Lung (tissue), 11 donors: ENCODE measurements at regions not wholly inside any gene's neighbourhood (a gene's known extent, or its start where the extent isn't known, plus 50 kb on each side); places are given as distances from the start of the nearest gene placed in this dataset.

ENCODE experiments used
- ATAC-seq: fragments of 200-7000 bp; cut with Tn5 transposase; one replicate; pipeline ENCODE4 v1.9.1; 2020; ENCODE audit warnings: moderate number of reproducible peaks; ENCODE audit not compliant: insufficient read depth, low FRiP score
- DNase-seq, 3 donors: peaks; one replicate each; pipeline ENCODE4 v3.0.0-alpha.2; 2013 to 2017
- H3K27ac ChIP-seq, 2 donors: one replicate each; pipeline ENCODE4 v1.5.1; 2013; ENCODE audit warnings: mild to moderate bottlenecking in 2 of 2, moderate library complexity in 2 of 2, control low read depth in 1 of 2, inconsistent platforms in 1 of 2, low read depth in 1 of 2, low read length in 1 of 2
- H3K27me3 ChIP-seq, 3 donors: one replicate each; pipeline ENCODE4 v1.5.1; 2013; ENCODE audit warnings: low read length in 2 of 3; ENCODE audit not compliant: control insufficient read depth in 3 of 3, insufficient read depth in 3 of 3
- H3K36me3 ChIP-seq, 4 donors: one replicate each; pipeline ENCODE4 v1.5.1; 2013; ENCODE audit warnings: low read length in 4 of 4, mild to moderate bottlenecking in 1 of 4, moderate library complexity in 1 of 4; ENCODE audit not compliant: control insufficient read depth in 4 of 4, insufficient read depth in 4 of 4
- H3K4me1 ChIP-seq, 5 donors: one replicate each; pipeline ENCODE4 v1.5.1; 2013; ENCODE audit warnings: low read length in 5 of 5, mild to moderate bottlenecking in 2 of 5, moderate library complexity in 1 of 5; ENCODE audit not compliant: control insufficient read depth in 5 of 5, insufficient read depth in 5 of 5
- H3K4me3 ChIP-seq: one replicate; pipeline ENCODE4 v1.5.1; 2013; ENCODE audit warnings: mild to moderate bottlenecking, control low read depth, moderate library complexity
- H3K9ac ChIP-seq, 2 donors: one replicate each; pipeline ENCODE4 v1.5.1; 2013; ENCODE audit warnings: low read length in 2 of 2, control low read depth in 1 of 2; ENCODE audit not compliant: insufficient read depth in 1 of 2
- H3K9me3 ChIP-seq, 4 donors: one replicate each; pipeline ENCODE4 v1.5.1; 2013; ENCODE audit warnings: low read length in 3 of 4, mild to moderate bottlenecking in 1 of 4, moderate library complexity in 1 of 4; ENCODE audit not compliant: control insufficient read depth in 4 of 4, insufficient read depth in 3 of 4
- CTCF ChIP-seq: IDR thresholded peaks from 2 replicates; pipeline ENCODE4 v1.5.1; 2012; ENCODE audit warnings: mild to moderate bottlenecking; ENCODE audit errors: control extremely low read depth, extremely low read depth
- WGBS, 2 donors: extraction: QIAGEN DNeasy Blood & Tissue Kit; methylation state at CpG; one replicate each; pipeline ENCODE4 v1.1.7; 2013; 5-methylcytosine and 5-hydroxymethylcytosine counted together
- donor health status: control.
- donor health status: control.
- donor health status: Bipolar disorder and iron deficiency.
- donor health status: healthy.
- donor health status: DM: yes; HTN: yes; CAD: no.

GRCh38 chr3:81952141-81952540 lies 190.7 kb upstream of the GBE1 start:
- 84 to 93% methylated on average over 3 of the region's 3 CpGs for WGBS, 2 donors
- H3K27me3 ChIP-seq: no peaks in the 10 kb centered on the region
- H3K9ac ChIP-seq: no peak overlapping the region
- no peaks in the 10 kb centered on the region for H3K9me3 ChIP-seq
- no peaks in the 10 kb centered on the region for H3K36me3 ChIP-seq
- no peak for ATAC-seq
- no peak overlapping the region for H3K27ac ChIP-seq
- TF ChIP-seq CTCF: no peak
- H3K4me3 ChIP-seq: no peak overlapping the region
- DNase-seq: peak in 1 of 3 donors; percentile 17
- H3K4me1 ChIP-seq: peaks cover 0 to 18% (median 0%) of the 10 kb centered on the region in 5 donors

GRCh38 chr3:81951636-81952035 lies 190.2 kb upstream of the GBE1 start:
- Histone ChIP-seq H3K4me3 (no peak overlapping the region), H3K36me3 (no peaks in the 10 kb centered on the region), H3K9me3 (no peaks in the 10 kb centered on the region), H3K27ac (no peak overlapping the region), H3K9ac (no peak overlapping the region), H3K4me1 (peaks cover 0 to 18% (median 0%) of the 10 kb centered on the region in 5 donors), H3K27me3 (no peaks in the 10 kb centered on the region)
- TF ChIP-seq CTCF: no peak
- DNase-seq (peak in 2 of 3 donors; percentile 9 to 42), ATAC-seq (no peak)
- 62 to 85% methylated on average over 4 of the region's 4 CpGs for WGBS, 2 donors

- 79 to 86% methylated on average over 6 of the region's 6 CpGs for whole genome bisulfite sequencing, 2 donors
- H3K27ac ChIP-seq: no peak overlapping the region
- no peaks in the 10 kb centered on the region for H3K27me3 ChIP-seq
- H3K9me3 ChIP-seq: no peaks in the 10 kb centered on the region
- H3K4me3 ChIP-seq: no peak overlapping the region
- no peak for ATAC-seq
- H3K9ac ChIP-seq: no peak overlapping the region
- H3K4me1 ChIP-seq: peaks cover 0 to 15% (median 0%) of the 10 kb centered on the region in 5 donors
- DNase-seq: no peak
- H3K36me3 ChIP-seq: no peaks in the 10 kb centered on the region
- TF ChIP-seq CTCF: no peak
Observed at GRCh38 chr3:81951106-81951505, 189.7 kb upstream of the GBE1 start.

- no peak for TF ChIP-seq CTCF
- no peaks in the 10 kb centered on the region for H3K27me3 ChIP-seq
- ATAC-seq (no peak), DNase-seq (no peak)
- H3K4me3 ChIP-seq: no peak overlapping the region
- H3K27ac ChIP-seq: no peak overlapping the region
- no peaks in the 10 kb centered on the region for H3K36me3 ChIP-seq
- WGBS, 2 donors: 96 to 100% methylated on average over 1 of the region's 1 CpG
- H3K9me3 ChIP-seq: peaks cover 0 to 9% (median 4%) of the 10 kb centered on the region in 4 donors
- H3K9ac ChIP-seq: no peak overlapping the region
- H3K4me1 ChIP-seq: no peaks in the 10 kb centered on the region
Observed at GRCh38 chr3:81947359-81947758, 185.9 kb upstream of the GBE1 start.
